ENCODE measurements at regions not wholly inside any gene's neighbourhood (a gene's known extent, or its start where the extent isn't known, plus 50 kb on each side); places are given as distances from the start of the nearest gene placed in this dataset.

DNA sequence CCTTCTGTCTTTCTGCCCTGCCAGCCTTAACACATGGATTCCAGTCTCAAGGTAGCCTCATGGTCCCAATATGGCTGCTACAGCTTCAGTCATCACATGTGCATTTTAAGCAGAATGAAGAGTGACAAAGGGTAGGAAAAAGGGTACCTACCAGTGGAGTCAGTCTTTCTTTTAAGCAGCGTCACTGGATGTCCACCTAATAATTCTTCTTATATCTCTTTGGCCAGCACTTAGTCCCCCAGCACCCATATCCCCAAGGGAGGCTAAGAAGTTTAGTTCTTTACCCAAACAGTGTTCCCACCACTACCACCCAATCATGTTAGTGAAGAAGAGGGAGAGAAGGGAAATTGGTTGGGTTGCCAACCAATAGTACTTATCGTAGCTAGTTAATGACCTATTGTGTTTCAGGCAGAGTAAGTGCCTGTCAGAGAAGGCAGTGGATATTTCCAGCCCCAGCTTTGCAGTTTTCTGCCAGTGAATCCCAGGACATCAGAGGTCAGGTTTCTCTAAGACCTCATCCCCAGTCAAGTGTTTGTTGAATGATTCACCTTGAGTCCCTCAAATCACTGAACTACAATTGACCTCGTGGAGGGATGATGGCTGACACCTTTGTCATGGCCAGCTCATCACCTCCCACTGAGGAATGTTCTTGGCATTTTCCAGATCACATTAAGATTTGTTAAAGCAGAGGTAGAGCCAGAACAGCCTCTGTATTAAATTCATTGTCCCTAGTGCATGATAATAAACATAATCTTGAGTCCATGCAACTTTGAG, 250.9 kb upstream of the CRY1 start:
- TF ChIP-seq CTCF (IDR thresholded peaks at IDR 0.05) = no peak
- TF ChIP-seq POLR2AphosphoS5 (IDR thresholded peaks at IDR 0.05) = no peak
